ENCODE measurements at regions not wholly inside any gene's neighbourhood (a gene's known extent, or its start where the extent isn't known, plus 50 kb on each side); places are given as distances from the start of the nearest gene placed in this dataset.

GRCh38 chr13:90984756-90985155 is 362.7 kb upstream of the MIR17HG start:
- H3K4me1 Mint-ChIP-seq = no peaks in the 10 kb centered on the region
- H3K4me3 Mint-ChIP-seq = no peak overlapping the region
- no peak overlapping the region for H3K27ac Mint-ChIP-seq
- H3K36me3 Mint-ChIP-seq = no peaks in the 10 kb centered on the region
- peaks cover 5% of the 10 kb centered on the region for H3K9me3 Mint-ChIP-seq
- no peaks in the 10 kb centered on the region for H3K27me3 Mint-ChIP-seq

- Mint-ChIP-seq H3K27me3 (no peaks in the 10 kb centered on the region), H3K36me3 (no peaks in the 10 kb centered on the region), H3K4me3 (no peak overlapping the region)
Measured at GRCh38 chr13:90995001-90995400, 352.5 kb upstream of the MIR17HG start.

GRCh38 chr13:90995614-90996013 is 351.9 kb upstream of the MIR17HG start:
- no peaks in the 10 kb centered on the region for H3K27me3 Mint-ChIP-seq
- H3K36me3 Mint-ChIP-seq = no peaks in the 10 kb centered on the region
- no peaks in the 10 kb centered on the region for H3K4me1 Mint-ChIP-seq
- H3K27ac Mint-ChIP-seq = no peak overlapping the region
- H3K9me3 Mint-ChIP-seq = peaks cover 5% of the 10 kb centered on the region
- no peak overlapping the region for H3K4me3 Mint-ChIP-seq

More at GRCh38 chr13:90995001-90995400, 352.5 kb upstream of the MIR17HG start:
- Mint-ChIP-seq H3K4me1 (no peaks in the 10 kb centered on the region), H3K27ac (no peak overlapping the region), H3K9me3 (peaks cover 5% of the 10 kb centered on the region)

GRCh38 chr13:90997951-90998350 is 349.5 kb upstream of the MIR17HG start:
- no peak overlapping the region for H3K27ac Mint-ChIP-seq
- H3K9me3 Mint-ChIP-seq = peaks cover 5% of the 10 kb centered on the region
- no peak overlapping the region for H3K4me3 Mint-ChIP-seq
- no peaks in the 10 kb centered on the region for H3K36me3 Mint-ChIP-seq
- H3K4me1 Mint-ChIP-seq = no peaks in the 10 kb centered on the region
- H3K27me3 Mint-ChIP-seq = no peaks in the 10 kb centered on the region

GRCh38 chr13:90999401-90999800 is 348.1 kb upstream of the MIR17HG start:
- Mint-ChIP-seq H3K9me3 (peaks cover 5% of the 10 kb centered on the region), H3K27me3 (no peaks in the 10 kb centered on the region), H3K36me3 (no peaks in the 10 kb centered on the region), H3K4me3 (no peak overlapping the region), H3K4me1 (no peaks in the 10 kb centered on the region), H3K27ac (no peak overlapping the region)

GRCh38 chr13:91001371-91001770 is 346.1 kb upstream of the MIR17HG start:
- Mint-ChIP-seq H3K27me3 (no peaks in the 10 kb centered on the region), H3K36me3 (no peaks in the 10 kb centered on the region), H3K4me1 (no peaks in the 10 kb centered on the region), H3K4me3 (no peak overlapping the region), H3K9me3 (peaks cover 5% of the 10 kb centered on the region), H3K27ac (no peak overlapping the region)

- no peak overlapping the region for H3K27ac Mint-ChIP-seq
- no peaks in the 10 kb centered on the region for H3K27me3 Mint-ChIP-seq
- no peak overlapping the region for H3K4me3 Mint-ChIP-seq
- peaks cover 5% of the 10 kb centered on the region for H3K9me3 Mint-ChIP-seq
- no peaks in the 10 kb centered on the region for H3K4me1 Mint-ChIP-seq
- no peaks in the 10 kb centered on the region for H3K36me3 Mint-ChIP-seq
Measured at GRCh38 chr13:91014696-91015095, 332.8 kb upstream of the MIR17HG start.

- H3K36me3 Mint-ChIP-seq = no peaks in the 10 kb centered on the region
- H3K9me3 Mint-ChIP-seq = peaks cover 5% of the 10 kb centered on the region
- no peaks in the 10 kb centered on the region for H3K4me1 Mint-ChIP-seq
- H3K4me3 Mint-ChIP-seq = no peak overlapping the region
- H3K27me3 Mint-ChIP-seq = no peaks in the 10 kb centered on the region
- no peak overlapping the region for H3K27ac Mint-ChIP-seq
Measured at GRCh38 chr13:91017031-91017668, 330.3 kb upstream of the MIR17HG start.

- Mint-ChIP-seq H3K9me3 (peaks cover 5% of the 10 kb centered on the region), H3K36me3 (no peaks in the 10 kb centered on the region), H3K27me3 (no peaks in the 10 kb centered on the region), H3K4me3 (no peak overlapping the region), H3K27ac (no peak overlapping the region), H3K4me1 (no peaks in the 10 kb centered on the region)
Measured at GRCh38 chr13:91017669-91018053, 329.8 kb upstream of the MIR17HG start.

GRCh38 chr13:91020461-91021034 is 326.9 kb upstream of the MIR17HG start:
- Mint-ChIP-seq H3K27me3 (no peaks in the 10 kb centered on the region), H3K9me3 (no peaks in the 10 kb centered on the region), H3K27ac (no peak overlapping the region), H3K4me1 (no peaks in the 10 kb centered on the region), H3K36me3 (no peaks in the 10 kb centered on the region), H3K4me3 (no peak overlapping the region)

GRCh38 chr13:91024157-91024792 is 323.2 kb upstream of the MIR17HG start:
- no peaks in the 10 kb centered on the region for H3K36me3 Mint-ChIP-seq
- no peaks in the 10 kb centered on the region for H3K9me3 Mint-ChIP-seq
- H3K4me1 Mint-ChIP-seq = no peaks in the 10 kb centered on the region
- H3K4me3 Mint-ChIP-seq = no peak overlapping the region
- no peaks in the 10 kb centered on the region for H3K27me3 Mint-ChIP-seq
- no peak overlapping the region for H3K27ac Mint-ChIP-seq

- H3K4me1 Mint-ChIP-seq = no peaks in the 10 kb centered on the region
- no peak overlapping the region for H3K4me3 Mint-ChIP-seq
- H3K27me3 Mint-ChIP-seq = no peaks in the 10 kb centered on the region
- no peak overlapping the region for H3K27ac Mint-ChIP-seq
- H3K9me3 Mint-ChIP-seq = no peaks in the 10 kb centered on the region
- no peaks in the 10 kb centered on the region for H3K36me3 Mint-ChIP-seq
Measured at GRCh38 chr13:91025442-91025841, 322.0 kb upstream of the MIR17HG start.

- no peak overlapping the region for H3K27ac Mint-ChIP-seq
Measured at GRCh38 chr13:91031508-91031907, 316.0 kb upstream of the MIR17HG start.

GRCh38 chr13:91032104-91032503 is 315.4 kb upstream of the MIR17HG start:
- Mint-ChIP-seq H3K4me3 (no peak overlapping the region), H3K27me3 (no peaks in the 10 kb centered on the region), H3K27ac (no peak overlapping the region), H3K9me3 (peaks cover 9% of the 10 kb centered on the region), H3K36me3 (no peaks in the 10 kb centered on the region), H3K4me1 (no peaks in the 10 kb centered on the region)

More at GRCh38 chr13:91031508-91031907, 316.0 kb upstream of the MIR17HG start:
- H3K4me3 Mint-ChIP-seq = no peak overlapping the region
- H3K9me3 Mint-ChIP-seq = peaks cover 4% of the 10 kb centered on the region
- no peaks in the 10 kb centered on the region for H3K4me1 Mint-ChIP-seq
- H3K27me3 Mint-ChIP-seq = no peaks in the 10 kb centered on the region
- H3K36me3 Mint-ChIP-seq = no peaks in the 10 kb centered on the region

GRCh38 chr13:91036886-91037285 is 310.6 kb upstream of the MIR17HG start:
- no peak overlapping the region for H3K27ac Mint-ChIP-seq
- H3K9me3 Mint-ChIP-seq = peaks cover 9% of the 10 kb centered on the region
- no peaks in the 10 kb centered on the region for H3K4me1 Mint-ChIP-seq
- H3K36me3 Mint-ChIP-seq = no peaks in the 10 kb centered on the region
- H3K4me3 Mint-ChIP-seq = no peak overlapping the region
- no peaks in the 10 kb centered on the region for H3K27me3 Mint-ChIP-seq

- H3K4me1 Mint-ChIP-seq = no peaks in the 10 kb centered on the region
- H3K4me3 Mint-ChIP-seq = no peak overlapping the region
- no peaks in the 10 kb centered on the region for H3K27me3 Mint-ChIP-seq
- H3K36me3 Mint-ChIP-seq = no peaks in the 10 kb centered on the region
- no peak overlapping the region for H3K27ac Mint-ChIP-seq
- peaks cover 5% of the 10 kb centered on the region for H3K9me3 Mint-ChIP-seq
Measured at GRCh38 chr13:91042870-91043269, 304.6 kb upstream of the MIR17HG start.

All from activated naive CD4-positive, alpha-beta T cell treated with anti-CD3 and anti-CD28 coated beads, Interleukin-2, amount 50 U/mL, for 24 hours (primary cell).